Daoy (cell line): ENCODE measurements at regions not wholly inside any gene's neighbourhood (a gene's known extent, or its start where the extent isn't known, plus 50 kb on each side); places are given as distances from the start of the nearest gene placed in this dataset.
"Not testable (repeated sequence)": the region's sequence is repeated elsewhere in the genome, so short reads cannot be mapped to it uniquely, and the experiment has no call there.

Source experiments
- DNase-seq: peaks from one replicate; pipeline ENCODE4 v3.0.0-alpha.2; 2015; ENCODE audit warnings: low read depth

- DNase-seq: no peak
Observed at GRCh38 chr1:214983126-214983869, 99.2 kb upstream of the KCNK2 start.

GRCh38 chr1:214989341-214989740, 93.2 kb upstream of the KCNK2 start:
- peak; percentile 35 for DNase-seq

- DNase-seq: peak; percentile 84
Observed at GRCh38 chr1:214990619-214991018, 91.9 kb upstream of the KCNK2 start.

GRCh38 chr1:214991691-214992315, 90.7 kb upstream of the KCNK2 start:
- DNase-seq: no peak

- no peak for DNase-seq
Observed at GRCh38 chr1:214993419-214993818, 89.1 kb upstream of the KCNK2 start.

- DNase-seq: no peak
Observed at GRCh38 chr1:214997685-214998084, 84.9 kb upstream of the KCNK2 start.

GRCh38 chr1:215001419-215002021, 81.0 kb upstream of the KCNK2 start:
- DNase-seq: no peak

GRCh38 chr1:215002471-215002870, 80.1 kb upstream of the KCNK2 start:
- peak; percentile 42 for DNase-seq

GRCh38 chr1:215003686-215004085, 78.9 kb upstream of the KCNK2 start:
- no peak for DNase-seq

- DNase-seq: no peak
Observed at GRCh38 chr1:215004121-215004827, 78.3 kb upstream of the KCNK2 start.

- no peak for DNase-seq
Observed at GRCh38 chr1:215005078-215005477, 77.5 kb upstream of the KCNK2 start.

- no peak for DNase-seq
Observed at GRCh38 chr1:215005656-215006345, 76.7 kb upstream of the KCNK2 start.

GRCh38 chr1:215007880-215008279, 74.7 kb upstream of the KCNK2 start:
- no peak for DNase-seq

GRCh38 chr1:215018555-215018954, 64.0 kb upstream of the KCNK2 start:
- DNase-seq: peak; percentile 11

- DNase-seq: no peak
Observed at GRCh38 chr1:215022204-215022603, 60.3 kb upstream of the KCNK2 start.

- DNase-seq: no peak
Observed at GRCh38 chr1:215022741-215023141, 59.8 kb upstream of the KCNK2 start.

- no peak for DNase-seq
Observed at GRCh38 chr1:215023155-215023832, 59.2 kb upstream of the KCNK2 start.

GRCh38 chr1:215028954-215029353, 53.6 kb upstream of the KCNK2 start:
- DNase-seq: no peak

GRCh38 chr1:215030581-215030980, 52.0 kb upstream of the KCNK2 start:
- DNase-seq: not testable (repeated sequence)

GRCh38 chr1:215031392-215031791, 51.1 kb upstream of the KCNK2 start:
- no peak for DNase-seq
